B cell (primary cell): ENCODE measurements at regions not wholly inside any gene's neighbourhood (a gene's known extent, or its start where the extent isn't known, plus 50 kb on each side); places are given as distances from the start of the nearest gene placed in this dataset.

Source experiments
- ATAC-seq: fragments of 200-7000 bp; cut with Tn5 transposase; one replicate; pipeline ENCODE4 v1.10.0; 2021; ENCODE audit warnings: low read depth, mild to moderate bottlenecking, moderate number of reproducible peaks, moderate library complexity
- CTCF ChIA-PET: fragments of 350-600 bp; sonication (Branson Sonifier 250); formaldehyde crosslinking; loops from one replicate; lab custom pipeline; 2021; ENCODE audit warnings: antibody characterized with exemption, inconsistent platforms; lab: Charles Lee
- POLR2A ChIA-PET: fragments of 350-600 bp; sonication (Branson Sonifier 250); formaldehyde crosslinking; loops from one replicate; lab custom pipeline; 2021; ENCODE audit warnings: antibody characterized with exemption; lab: Charles Lee
- DNase-seq: peaks from one replicate; pipeline ENCODE4 v3.0.0; 2013
- H2AFZ ChIP-seq: 2 replicates; pipeline ENCODE4 v1.6.1; 2012; ENCODE audit warnings: mild to moderate bottlenecking, low read depth, low read length; ENCODE audit not compliant: insufficient read depth, poor library complexity, severe bottlenecking
- H3K27ac ChIP-seq, 2 donors: 1 replicate in 1 of 2; 2 replicates in 1 of 2; pipeline ENCODE4 v1.5.1; 2012 to 2013; ENCODE audit warnings: low read length in 2 of 2, mild to moderate bottlenecking in 2 of 2, moderate library complexity in 1 of 2
- H3K27me3 ChIP-seq, 4 experiments: fragments of 200-600 bp in 1 of 4; sonication (generic) in 1 of 4; replicated peaks in 1 of 4; 1 replicate in 2 of 4; 2 replicates in 2 of 4; pipeline versions ENCODE4 v1.6.1 to v1.7.0; 2013 to 2016; ENCODE audit warnings: low read length in 3 of 4, mild to moderate bottlenecking in 2 of 4, mixed read lengths in 1 of 4, moderate library complexity in 1 of 4; ENCODE audit not compliant: insufficient read depth in 4 of 4, control insufficient read depth in 3 of 4; ENCODE audit errors: control extremely low read depth in 1 of 4
- H3K36me3 ChIP-seq, 2 experiments: replicated peaks in 1 of 2; 1 replicate in 1 of 2; 2 replicates in 1 of 2; pipeline versions ENCODE4 v1.6.1 to v1.7.1; 2013; ENCODE audit warnings: low read length in 1 of 2; ENCODE audit not compliant: insufficient read depth in 2 of 2, control insufficient read depth in 1 of 2; ENCODE audit errors: control extremely low read depth in 1 of 2, extremely low read depth in 1 of 2
- H3K4me1 ChIP-seq, 2 donors: fragments of 200-600 bp in 1 of 2; sonication (generic) in 1 of 2; 1 replicate in 1 of 2; 2 replicates in 1 of 2; pipeline versions ENCODE4 v1.5.1 to v1.6.1; 2013 to 2017; ENCODE audit warnings: low read length in 2 of 2; ENCODE audit not compliant: control insufficient read depth in 2 of 2, insufficient read depth in 2 of 2
- H3K4me2 ChIP-seq: replicated peaks from 2 replicates; pipeline ENCODE3; 2012; ENCODE audit warnings: mild to moderate bottlenecking, low read depth, low read length; ENCODE audit not compliant: poor library complexity, severe bottlenecking
- H3K4me3 ChIP-seq, 5 experiments: fragments of 200-600 bp in 1 of 5; sonication (generic) in 1 of 5; 1 replicate in 3 of 5; 2 replicates in 2 of 5; pipeline versions ENCODE4 v1.5.1 to v1.7.0; 2011 to 2016; ENCODE audit warnings: low read length in 4 of 5, mild to moderate bottlenecking in 4 of 5, low read depth in 2 of 5, control low read depth in 1 of 5, moderate library complexity in 1 of 5; ENCODE audit not compliant: insufficient read depth in 1 of 5; ENCODE audit errors: control extremely low read depth in 1 of 5, extremely low read depth in 1 of 5
- H3K79me2 ChIP-seq: fragments of 200-600 bp; sonication (generic); one replicate; pipeline ENCODE4 v1.6.0; 2016; ENCODE audit warnings: low read length; ENCODE audit not compliant: control insufficient read depth, insufficient read depth
- H3K9ac ChIP-seq: fragments of 200-600 bp; sonication (generic); 2 replicates; pipeline ENCODE4 v1.6.1; 2017; ENCODE audit warnings: mild to moderate bottlenecking, low read length, moderate library complexity
- H3K9me3 ChIP-seq, 3 donors: one replicate each; pipeline versions ENCODE4 v1.6.1 to v1.7.1; 2013; ENCODE audit warnings: low read length in 2 of 3; ENCODE audit not compliant: control insufficient read depth in 2 of 3, insufficient read depth in 1 of 3; ENCODE audit errors: control extremely low read depth in 1 of 3
- H4K20me1 ChIP-seq: 2 replicates; pipeline ENCODE4 v1.6.0; 2012; ENCODE audit warnings: mild to moderate bottlenecking, low read length; ENCODE audit not compliant: insufficient read depth, control insufficient read depth, poor library complexity, severe bottlenecking
- H3K27ac Mint-ChIP-seq: one replicate; pipeline ENCODE4 v1.8.0; 2021; ENCODE audit warnings: mixed read lengths
- H3K27me3 Mint-ChIP-seq: one replicate; pipeline ENCODE4 v1.8.0; 2021; ENCODE audit warnings: mixed read lengths
- H3K4me1 Mint-ChIP-seq: one replicate; pipeline ENCODE4 v1.8.0; 2021; ENCODE audit warnings: mixed read lengths
- H3K4me3 Mint-ChIP-seq: one replicate; pipeline ENCODE4 v1.8.0; 2021; ENCODE audit warnings: mixed read lengths
- H3K9me3 Mint-ChIP-seq: one replicate; pipeline ENCODE4 v1.8.0; 2022; ENCODE audit warnings: mixed read lengths; ENCODE audit not compliant: insufficient read depth
- CTCF ChIP-seq: fragments of 200-600 bp; IDR thresholded peaks from one replicate; pipeline ENCODE4 v1.8.0; 2022; ENCODE audit warnings: antibody characterized with exemption, mild to moderate bottlenecking
- EZH2 ChIP-seq: IDR thresholded peaks from 2 replicates; pipeline ENCODE4 v1.6.1; 2012; ENCODE audit warnings: borderline replicate concordance, low read depth, mild to moderate bottlenecking, moderate library complexity, low read length; ENCODE audit not compliant: insufficient read depth, poor library complexity, severe bottlenecking
- WGBS: methylation state at CpG from one replicate; pipeline ENCODE4 v1.1.5; 2013; ENCODE audit warnings: missing lambda C conversion rate; ENCODE audit not compliant: insufficient coverage; 5-methylcytosine and 5-hydroxymethylcytosine counted together
- intact Hi-C: fragments of 100-400 bp; cut with micrococcal nuclease; formaldehyde crosslinking; loops from one replicate; pipeline ENCODE4 v1.10.0; 2022

GRCh38 chr6:44676246-44676790, 288.8 kb downstream of the CDC5L start:
- Histone ChIP-seq H3K9ac (no peak overlapping the region), H3K4me3 (no peak overlapping the region), H3K4me2 (no peak overlapping the region), H3K4me1 (no peaks in the 10 kb centered on the region), H3K79me2 (no peaks in the 10 kb centered on the region), H4K20me1 (no peaks in the 10 kb centered on the region), H3K36me3 (no peaks in the 10 kb centered on the region), H2AFZ (no peak overlapping the region), H3K27me3 (no peaks in the 10 kb centered on the region), H3K27ac (no peak overlapping the region), H3K9me3 (no peaks in the 10 kb centered on the region)
- DNase-seq = no peak
- H3K4me1 Mint-ChIP-seq = no peaks in the 10 kb centered on the region
- CTCF ChIA-PET = interaction anchor here (1.2 kb wide), 1 partner anchor 1250 kb away, joined by 3 read pairs; no protein-coding TSS in a partner anchor
- intact Hi-C loops = no loop called here
- no peak overlapping the region for H3K4me3 Mint-ChIP-seq
- ATAC-seq = no peak
- peaks cover 22% of the 10 kb centered on the region for H3K27me3 Mint-ChIP-seq
- H3K9me3 Mint-ChIP-seq = no peaks in the 10 kb centered on the region
- WGBS = 94% methylated on average over 8 of the region's 8 CpGs
- TF ChIP-seq EZH2 (no peak), CTCF (no peak)
- no peak overlapping the region for H3K27ac Mint-ChIP-seq
- POLR2A ChIA-PET = no interaction called here

GRCh38 chr6:44676826-44677433, 289.4 kb downstream of the CDC5L start:
- POLR2A ChIA-PET = no interaction called here

More at GRCh38 chr6:44676826-44677433, 289.4 kb downstream of the CDC5L start:
- H3K4me3 Mint-ChIP-seq = no peak overlapping the region
- H2AFZ ChIP-seq = no peak overlapping the region
- no peaks in the 10 kb centered on the region for H3K4me1 ChIP-seq
- H4K20me1 ChIP-seq = no peaks in the 10 kb centered on the region
- TF ChIP-seq EZH2 (no peak), CTCF (no peak)
- DNase-seq = no peak
- H3K27ac Mint-ChIP-seq = no peak overlapping the region
- no peaks in the 10 kb centered on the region for H3K4me1 Mint-ChIP-seq
- CTCF ChIA-PET = no interaction called here
- H3K4me3 ChIP-seq = no peak overlapping the region
- no peak overlapping the region for H3K9ac ChIP-seq
- H3K27me3 Mint-ChIP-seq = peaks cover 19% of the 10 kb centered on the region
- 88% methylated on average over 8 of the region's 9 CpGs for WGBS
- no peaks in the 10 kb centered on the region for H3K9me3 ChIP-seq
- intact Hi-C loops = no loop called here
- no peaks in the 10 kb centered on the region for H3K27me3 ChIP-seq
- ATAC-seq = no peak
- H3K36me3 ChIP-seq = no peaks in the 10 kb centered on the region
- no peaks in the 10 kb centered on the region for H3K9me3 Mint-ChIP-seq
- H3K4me2 ChIP-seq = no peak overlapping the region
- no peak overlapping the region for H3K27ac ChIP-seq
- H3K79me2 ChIP-seq = no peaks in the 10 kb centered on the region
